Right lobe of liver (tissue), 6 donors: ENCODE measurements at regions not wholly inside any gene's neighbourhood (a gene's known extent, or its start where the extent isn't known, plus 50 kb on each side); places are given as distances from the start of the nearest gene placed in this dataset.

Source experiments
- ATAC-seq, 4 donors: fragments of 200-7000 bp; cut with Tn5 transposase; one replicate each; pipeline ENCODE4 v1.9.1; 2020; ENCODE audit warnings: mild to moderate bottlenecking in 4 of 4, moderate library complexity in 4 of 4
- DNase-seq, 3 donors: peaks; one replicate each; pipeline ENCODE4 v3.0.0-alpha.2; 2020
- H3K27ac ChIP-seq, 3 donors: fragments of 200-600 bp; one replicate each; pipeline ENCODE4 v1.8.0; 2022
- H3K27me3 ChIP-seq, 2 donors: fragments of 200-600 bp; one replicate each; pipeline ENCODE4 v1.8.0; 2022
- H3K36me3 ChIP-seq, 4 donors: fragments of 200-600 bp; sonication (generic) in 1 of 4; one replicate each; pipeline versions ENCODE4 v1.5.1 to v1.8.0; 2017 to 2022; ENCODE audit warnings: control low read depth in 1 of 4
- H3K4me1 ChIP-seq, 4 donors: fragments of 200-600 bp; sonication (generic) in 1 of 4; one replicate each; pipeline versions ENCODE4 v1.5.1 to v1.8.0; 2017 to 2022; ENCODE audit warnings: control low read depth in 1 of 4
- H3K4me3 ChIP-seq, 3 donors: fragments of 200-600 bp; one replicate each; pipeline ENCODE4 v1.8.0; 2022
- H3K9me3 ChIP-seq, 4 donors: fragments of 200-600 bp; sonication (generic) in 1 of 4; one replicate each; pipeline versions ENCODE4 v1.5.1 to v1.8.0; 2017 to 2022; ENCODE audit warnings: control low read depth in 1 of 4
- CTCF ChIP-seq, 4 donors: fragments of 200-600 bp in 3 of 4; fragments of 450-650 bp in 1 of 4; IDR thresholded peaks; one replicate each; pipeline versions ENCODE4 v1.5.1 to v1.8.0; 2016 to 2022; ENCODE audit warnings: antibody characterized with exemption in 4 of 4, mild to moderate bottlenecking in 2 of 4
- POLR2A ChIP-seq: fragments of 450-650 bp; IDR thresholded peaks from one replicate; pipeline ENCODE4 v1.6.1; 2017; ENCODE audit warnings: antibody characterized with exemption, mild to moderate bottlenecking
- WGBS: methylation state at CpG from one replicate; pipeline ENCODE4 v1.1.6; 2018; ENCODE audit warnings: low coverage, low lambda C conversion rate; ENCODE audit not compliant: insufficient coverage; ENCODE audit errors: missing lambda C conversion rate; 5-methylcytosine and 5-hydroxymethylcytosine counted together
- intact Hi-C, 2 donors: fragments of 100-400 bp; cut with DNase I; formaldehyde crosslinking; loops; one replicate each; pipeline versions ENCODE4 v1.11.2 to v1.14.1; 2022
- donor health status: DM: no; HTN: yes; CAD: no.
- donor health status: DM: no; HTN: no; CAD: no.
- donor health status: DM: no; HTN: no; CAD: no.
- donor health status: DM: no; HTN: yes; CAD: no.
- donor health status: DM: no; HTN: yes; CAD: no.

- Histone ChIP-seq H3K27ac (no peak overlapping the region), H3K4me1 (no peaks in the 10 kb centered on the region), H3K36me3 (no peaks in the 10 kb centered on the region), H3K27me3 (no peaks in the 10 kb centered on the region), H3K4me3 (no peak overlapping the region), H3K9me3 (no peaks in the 10 kb centered on the region)
- DNase-seq (no peak), ATAC-seq (no peak)
- TF ChIP-seq POLR2A (no peak), CTCF (IDR thresholded peaks at IDR 0.05) (no peak)
- intact Hi-C loops = no loop called here
- WGBS = 66% methylated on average over 3 of the region's 3 CpGs
Measured at GRCh38 chr4:26071688-26072087, 157.7 kb downstream of the SMIM20 start.

GRCh38 chr4:26073886-26074560 is 160.0 kb downstream of the SMIM20 start:
- intact Hi-C loops = no loop called here
- Histone ChIP-seq H3K4me1 (no peaks in the 10 kb centered on the region), H3K27me3 (no peaks in the 10 kb centered on the region), H3K36me3 (no peaks in the 10 kb centered on the region), H3K27ac (no peak overlapping the region), H3K4me3 (no peak overlapping the region), H3K9me3 (no peaks in the 10 kb centered on the region)
- TF ChIP-seq POLR2A (no peak), CTCF (IDR thresholded peaks at IDR 0.05) (no peak)
- DNase-seq (no peak), ATAC-seq (no peak)
- WGBS = 70% methylated on average over 6 of the region's 6 CpGs

GRCh38 chr4:26074712-26075430 is 160.9 kb downstream of the SMIM20 start:
- Histone ChIP-seq H3K27me3 (no peaks in the 10 kb centered on the region), H3K4me1 (no peaks in the 10 kb centered on the region), H3K36me3 (no peaks in the 10 kb centered on the region), H3K4me3 (no peak overlapping the region), H3K27ac (peak overlapping the region in 1 of 3 donors; percentile 13), H3K9me3 (no peaks in the 10 kb centered on the region)
- TF ChIP-seq POLR2A = no peak
- TF ChIP-seq CTCF (IDR thresholded peaks at IDR 0.05) = no peak
- DNase-seq (peak in 1 of 3 donors; percentile 50), ATAC-seq (peak; percentile 48 to 66 (median 57))
- WGBS = 54% methylated on average over 8 of the region's 8 CpGs
- intact Hi-C loops = no loop called here

- ATAC-seq = no peak
- 26% methylated on average over 1 of the region's 1 CpG for WGBS
Measured at GRCh38 chr4:26075583-26075982, 161.6 kb downstream of the SMIM20 start.

More at GRCh38 chr4:26075583-26075982, 161.6 kb downstream of the SMIM20 start:
- Histone ChIP-seq H3K36me3 (no peaks in the 10 kb centered on the region), H3K4me1 (no peaks in the 10 kb centered on the region), H3K4me3 (no peak overlapping the region), H3K27me3 (no peaks in the 10 kb centered on the region), H3K27ac (peak overlapping the region in 2 of 3 donors; percentile 22 to 64), H3K9me3 (no peaks in the 10 kb centered on the region)
- no peak for DNase-seq
- intact Hi-C loops = no loop called here
- no peak for TF ChIP-seq POLR2A
- TF ChIP-seq CTCF (IDR thresholded peaks at IDR 0.05) = no peak
